BLaER1 treated with 17β-estradiol and CSF1 and Interleukin-3, amounts not matched to agents 10 nM and 100 nM (cell line): ENCODE measurements at regions not wholly inside any gene's neighbourhood (a gene's known extent, or its start where the extent isn't known, plus 50 kb on each side); places are given as distances from the start of the nearest gene placed in this dataset.

Experiments used
- H3K27ac ChIP-seq, 11 experiments: shearing (Covaris generic); formaldehyde crosslinking; 2 replicates each; pipeline ENCODE4 v1.8.1; 2022
- H3K27me3 ChIP-seq, 11 experiments: shearing (Covaris generic); formaldehyde crosslinking; 2 replicates each; pipeline ENCODE4 v1.8.1; 2022
- H3K36me3 ChIP-seq, 11 experiments: shearing (Covaris generic); formaldehyde crosslinking; 2 replicates each; pipeline ENCODE4 v1.8.1; 2022
- H3K4me1 ChIP-seq, 10 experiments: shearing (Covaris generic); formaldehyde crosslinking; 2 replicates each; pipeline ENCODE4 v1.8.1; 2022
- H3K4me2 ChIP-seq, 11 experiments: shearing (Covaris generic); formaldehyde crosslinking; 2 replicates each; pipeline ENCODE4 v1.8.1; 2022
- H3K4me3 ChIP-seq, 10 experiments: shearing (Covaris generic); formaldehyde crosslinking; 2 replicates each; pipeline ENCODE4 v1.8.1; 2022
- H3K9ac ChIP-seq, 11 experiments: shearing (Covaris generic); formaldehyde crosslinking; 2 replicates each; pipeline ENCODE4 v1.8.1; 2022
- H3K9me3 ChIP-seq, 11 experiments: shearing (Covaris generic); formaldehyde crosslinking; replicated peaks in 1 of 11; 2 replicates each; pipeline ENCODE4 v1.8.1; 2022
- H4K20me1 ChIP-seq, 11 experiments: shearing (Covaris generic); formaldehyde crosslinking; 2 replicates each; pipeline ENCODE4 v1.8.1; 2022
- Cebpa-rat ChIP-seq, 11 experiments: shearing (Covaris generic); IDR thresholded peaks; 2 replicates each; pipeline ENCODE4 v1.8.1; 2022

DNA sequence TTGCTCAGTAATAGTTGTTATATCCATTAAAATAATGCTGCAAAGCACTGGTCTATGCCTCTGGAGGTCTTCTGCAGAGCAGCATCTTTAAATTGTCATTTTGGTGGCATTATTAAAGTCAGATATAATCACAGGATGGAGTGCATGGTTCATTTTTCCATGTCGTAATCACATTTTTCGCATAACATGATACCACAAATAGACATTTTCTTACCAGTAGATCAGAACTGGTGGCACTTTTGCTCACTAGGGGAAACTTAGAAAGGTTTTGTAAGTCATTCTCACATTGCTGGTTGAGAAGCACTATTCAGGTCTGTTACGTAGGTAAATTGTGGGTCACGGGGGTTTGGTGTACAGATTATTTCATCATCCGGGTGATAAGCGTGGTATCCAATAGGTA is 484.5 kb upstream of the PRKX start:
- Histone ChIP-seq H4K20me1 (no peaks in the 10 kb centered on the region), H3K9me3 (peaks cover 0 to 5% (median 0%) of the 10 kb centered on the region in 11 experiments; a peak in 1 of 22 replicates), H3K4me1 (no peaks in the 10 kb centered on the region), H3K27me3 (no peaks in the 10 kb centered on the region), H3K27ac (no peak overlapping the region), H3K36me3 (no peaks in the 10 kb centered on the region), H3K4me2 (no peak overlapping the region), H3K9ac (no peak overlapping the region), H3K4me3 (no peak overlapping the region)
- no peak for TF ChIP-seq Cebpa-rat (IDR thresholded peaks at IDR 0.05)

DNA sequence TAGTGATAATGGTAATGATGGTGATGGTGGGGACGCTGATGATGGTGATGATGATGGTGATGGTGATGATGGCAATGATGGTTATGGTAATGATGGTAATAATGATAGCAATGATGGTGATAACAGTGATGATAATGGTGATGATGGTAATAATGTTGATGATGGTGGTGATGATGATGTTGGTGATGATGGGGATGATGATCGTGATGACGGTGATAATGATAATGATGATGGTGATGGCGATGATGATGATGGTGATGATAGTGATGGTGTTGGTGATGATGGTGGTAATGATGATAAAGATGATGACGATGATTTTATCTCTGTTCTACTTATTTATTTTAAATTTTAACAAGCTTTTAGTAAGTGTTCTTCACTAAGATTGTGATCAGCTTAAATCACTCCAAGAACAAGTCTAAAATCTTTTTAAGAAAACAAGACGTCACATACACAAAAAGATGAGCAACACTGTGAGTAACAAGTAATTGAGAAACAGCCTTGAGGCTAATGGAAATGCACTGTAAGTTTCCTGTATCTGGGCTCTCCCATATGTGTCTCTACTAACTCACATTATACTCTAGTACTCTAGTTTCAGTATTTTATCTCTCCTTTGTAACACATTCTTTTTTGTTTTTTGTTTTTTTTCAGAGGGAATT is 480.2 kb upstream of the PRKX start:
- H3K4me2 ChIP-seq, result no peak overlapping the region
- no peaks in the 10 kb centered on the region for H3K27me3 ChIP-seq
- H3K9me3 ChIP-seq, result peaks cover 0 to 5% (median 0%) of the 10 kb centered on the region in 11 experiments; a peak in 1 of 22 replicates
- no peak overlapping the region for H3K9ac ChIP-seq
- no peak overlapping the region for H3K27ac ChIP-seq
- H3K4me3 ChIP-seq, result no peak overlapping the region
- H3K36me3 ChIP-seq, result no peaks in the 10 kb centered on the region
- no peaks in the 10 kb centered on the region for H3K4me1 ChIP-seq
- TF ChIP-seq Cebpa-rat (IDR thresholded peaks at IDR 0.05), result no peak
- no peaks in the 10 kb centered on the region for H4K20me1 ChIP-seq

DNA sequence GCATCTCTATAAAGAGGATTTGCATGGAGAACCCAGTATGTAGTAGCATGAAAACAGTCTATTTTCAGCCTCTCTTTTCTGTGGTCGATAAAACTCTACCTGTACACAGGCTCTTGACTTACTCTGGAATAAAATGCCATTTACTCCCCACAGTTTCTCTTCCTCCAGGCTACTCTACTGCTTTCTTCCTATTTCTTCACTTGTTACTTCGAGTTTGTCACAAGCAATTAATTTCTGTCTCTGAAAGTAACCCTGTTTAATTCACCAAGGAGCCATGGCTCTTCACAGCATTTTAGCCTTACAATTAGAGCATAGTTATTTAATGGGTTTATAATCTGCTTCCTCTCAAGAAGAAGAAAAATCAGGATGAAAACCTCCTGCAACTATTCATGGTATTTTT is 472.9 kb upstream of the PRKX start:
- no peak overlapping the region for H3K27ac ChIP-seq
- no peaks in the 10 kb centered on the region for H3K27me3 ChIP-seq
- no peaks in the 10 kb centered on the region for H3K9me3 ChIP-seq
- H3K9ac ChIP-seq, result no peak overlapping the region
- no peak overlapping the region for H3K4me2 ChIP-seq
- H3K4me1 ChIP-seq, result no peaks in the 10 kb centered on the region
- H4K20me1 ChIP-seq, result no peaks in the 10 kb centered on the region
- H3K4me3 ChIP-seq, result no peak overlapping the region
- H3K36me3 ChIP-seq, result no peaks in the 10 kb centered on the region
- TF ChIP-seq Cebpa-rat (IDR thresholded peaks at IDR 0.05), result no peak

DNA sequence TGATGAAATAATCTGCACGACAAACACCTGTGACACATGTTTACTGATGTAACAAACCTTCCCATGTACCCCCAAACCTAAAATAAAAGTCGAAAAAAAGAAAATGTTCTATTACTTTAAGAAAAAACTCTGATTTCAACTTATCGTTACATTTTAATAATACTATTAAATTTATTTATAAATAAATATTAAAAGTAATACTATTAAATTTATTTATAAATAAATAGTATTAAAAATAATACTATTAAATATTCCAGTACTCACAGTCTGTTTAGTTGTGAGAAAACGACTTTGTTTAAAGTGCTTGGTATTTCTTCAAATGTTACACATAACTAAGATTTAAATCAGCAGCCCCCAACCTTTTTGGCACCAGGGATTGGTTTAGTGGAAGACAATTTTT is 471.6 kb upstream of the PRKX start:
- no peaks in the 10 kb centered on the region for H4K20me1 ChIP-seq
- no peak overlapping the region for H3K27ac ChIP-seq
- no peak for TF ChIP-seq Cebpa-rat (IDR thresholded peaks at IDR 0.05)
- no peak overlapping the region for H3K9ac ChIP-seq
- H3K9me3 ChIP-seq, result no peaks in the 10 kb centered on the region
- H3K27me3 ChIP-seq, result no peaks in the 10 kb centered on the region
- no peak overlapping the region for H3K4me3 ChIP-seq
- H3K4me1 ChIP-seq, result no peaks in the 10 kb centered on the region
- no peaks in the 10 kb centered on the region for H3K36me3 ChIP-seq
- H3K4me2 ChIP-seq, result no peak overlapping the region

DNA sequence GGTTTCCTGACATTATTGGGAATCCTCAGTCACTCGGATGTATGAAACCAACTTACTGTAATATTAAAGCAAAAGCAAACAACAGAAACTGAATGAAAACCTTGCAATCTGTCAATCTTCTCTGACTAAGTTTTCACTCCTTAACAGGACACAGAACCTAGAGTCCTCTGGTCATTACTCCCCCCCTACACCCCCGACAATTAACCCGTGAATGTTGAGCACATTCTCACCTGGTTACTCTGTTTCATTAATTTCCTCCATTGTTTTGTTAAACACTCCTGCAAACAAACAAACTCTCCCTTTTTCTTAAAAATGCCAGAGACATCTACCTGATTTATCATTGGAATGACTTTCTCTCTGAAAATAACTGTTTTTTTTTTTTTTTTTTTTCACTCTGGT is 469.0 kb upstream of the PRKX start:
- no peak overlapping the region for H3K9ac ChIP-seq
- H4K20me1 ChIP-seq, result no peaks in the 10 kb centered on the region
- H3K36me3 ChIP-seq, result no peaks in the 10 kb centered on the region
- no peak for TF ChIP-seq Cebpa-rat (IDR thresholded peaks at IDR 0.05)
- H3K4me2 ChIP-seq, result no peak overlapping the region
- H3K27me3 ChIP-seq, result no peaks in the 10 kb centered on the region
- H3K4me3 ChIP-seq, result no peak overlapping the region
- no peak overlapping the region for H3K27ac ChIP-seq
- no peaks in the 10 kb centered on the region for H3K9me3 ChIP-seq
- no peaks in the 10 kb centered on the region for H3K4me1 ChIP-seq

DNA sequence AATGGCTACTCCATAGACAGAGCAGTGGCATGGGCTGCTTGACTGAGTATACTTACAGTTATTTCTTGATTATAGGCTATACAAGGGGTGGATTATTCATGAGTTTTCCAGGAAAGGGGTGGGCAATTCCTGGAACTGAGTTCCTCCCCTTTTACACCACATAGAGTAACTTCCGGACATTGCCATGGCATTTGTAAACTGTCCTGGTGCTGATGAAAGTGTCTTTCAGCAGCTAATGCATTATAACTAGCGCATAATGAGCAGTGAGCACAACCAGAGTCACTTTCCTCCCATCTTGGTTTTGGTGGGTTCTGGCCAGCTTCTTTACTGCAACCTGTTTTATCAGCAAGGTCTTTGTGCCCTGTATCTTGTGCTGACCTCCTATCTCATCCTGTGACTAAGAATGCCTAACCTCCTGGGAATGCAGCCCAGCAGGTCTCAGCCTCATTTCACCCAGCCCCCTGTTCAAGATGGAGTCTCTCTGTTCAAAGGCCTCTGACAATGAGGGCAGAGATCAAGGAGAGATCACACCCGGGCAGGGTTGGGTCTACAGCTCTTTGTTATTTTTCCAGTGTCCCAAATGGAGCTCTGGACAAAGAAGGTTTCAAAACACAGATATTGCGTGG is 468.4 kb upstream of the PRKX start:
- Histone ChIP-seq H4K20me1 (no peaks in the 10 kb centered on the region), H3K27ac (no peak overlapping the region), H3K4me3 (no peak overlapping the region), H3K9ac (no peak overlapping the region), H3K36me3 (no peaks in the 10 kb centered on the region), H3K27me3 (no peaks in the 10 kb centered on the region), H3K4me1 (no peaks in the 10 kb centered on the region), H3K9me3 (no peaks in the 10 kb centered on the region), H3K4me2 (no peak overlapping the region)
- no peak for TF ChIP-seq Cebpa-rat (IDR thresholded peaks at IDR 0.05)

DNA sequence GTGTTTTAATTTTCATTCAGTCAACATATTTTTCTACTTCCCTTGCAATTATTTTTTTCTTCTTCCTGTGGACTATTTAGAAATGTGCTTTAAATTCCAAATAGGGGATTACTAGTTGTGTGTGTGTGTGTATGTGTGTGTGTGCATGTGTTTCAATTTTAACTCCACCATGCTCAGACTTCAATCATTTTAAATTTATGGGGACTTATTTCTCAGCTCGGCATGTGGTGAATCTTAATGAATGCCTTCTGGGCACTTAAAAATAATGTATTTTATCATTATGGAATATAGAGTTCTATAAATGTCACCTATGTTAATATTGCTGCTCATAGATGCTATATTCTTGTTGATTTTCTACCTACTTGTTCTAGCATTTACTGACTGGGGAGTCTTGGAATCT is 465.6 kb upstream of the PRKX start:
- H3K4me3 ChIP-seq, result no peak overlapping the region
- no peaks in the 10 kb centered on the region for H3K36me3 ChIP-seq
- no peak for TF ChIP-seq Cebpa-rat (IDR thresholded peaks at IDR 0.05)
- H3K27me3 ChIP-seq, result no peaks in the 10 kb centered on the region
- no peak overlapping the region for H3K4me2 ChIP-seq
- no peak overlapping the region for H3K9ac ChIP-seq
- no peaks in the 10 kb centered on the region for H3K4me1 ChIP-seq
- no peaks in the 10 kb centered on the region for H3K9me3 ChIP-seq
- H3K27ac ChIP-seq, result no peak overlapping the region
- H4K20me1 ChIP-seq, result no peaks in the 10 kb centered on the region

DNA sequence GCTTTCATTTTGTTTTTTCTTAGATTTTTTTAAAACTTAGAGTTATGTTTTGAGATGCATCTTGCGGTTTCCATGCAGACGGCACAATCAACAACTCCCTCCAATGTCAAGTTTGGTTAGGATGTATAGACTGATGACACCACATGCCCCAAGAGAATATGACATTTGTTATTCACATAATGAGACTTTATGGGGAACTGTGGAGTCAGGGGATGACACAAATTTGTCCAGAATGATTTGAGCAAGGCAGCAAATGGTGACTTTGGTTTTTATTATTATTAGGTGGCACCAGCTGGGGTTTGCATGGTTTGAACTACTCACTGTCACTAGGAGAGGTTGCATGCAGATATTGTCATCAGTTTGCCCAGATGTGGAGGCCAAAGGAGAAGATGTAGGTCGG is 461.8 kb upstream of the PRKX start:
- H3K4me1 ChIP-seq, result no peaks in the 10 kb centered on the region
- TF ChIP-seq Cebpa-rat (IDR thresholded peaks at IDR 0.05), result no peak
- H3K9ac ChIP-seq, result no peak overlapping the region
- no peak overlapping the region for H3K4me3 ChIP-seq
- no peaks in the 10 kb centered on the region for H4K20me1 ChIP-seq
- no peaks in the 10 kb centered on the region for H3K36me3 ChIP-seq
- no peaks in the 10 kb centered on the region for H3K27me3 ChIP-seq
- no peak overlapping the region for H3K4me2 ChIP-seq
- peaks cover 0 to 30% (median 12%) of the 10 kb centered on the region in 11 experiments; a peak in 14 of 22 replicates for H3K9me3 ChIP-seq
- H3K27ac ChIP-seq, result no peak overlapping the region

DNA sequence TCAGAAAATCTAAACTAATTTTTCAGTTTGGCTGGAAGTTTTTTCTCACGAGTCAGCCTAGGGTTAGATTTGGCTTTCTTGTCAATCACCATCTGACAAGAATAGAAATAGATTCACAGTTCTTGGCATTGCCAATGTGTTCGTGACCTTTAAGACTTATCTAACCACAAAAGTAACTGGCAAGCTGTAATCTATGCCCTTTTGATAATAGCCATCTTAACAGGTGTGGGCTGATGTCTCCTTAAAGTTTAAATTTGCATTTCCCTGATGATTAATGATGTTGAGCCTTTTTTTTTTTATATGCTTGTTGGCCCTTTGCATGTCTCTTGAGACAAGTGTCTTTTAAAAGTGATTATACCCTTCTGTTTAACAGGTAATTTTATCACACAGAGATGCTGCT is 460.3 kb upstream of the PRKX start:
- TF ChIP-seq Cebpa-rat (IDR thresholded peaks at IDR 0.05), result no peak
- Histone ChIP-seq H3K36me3 (no peaks in the 10 kb centered on the region), H4K20me1 (no peaks in the 10 kb centered on the region), H3K4me2 (no peak overlapping the region), H3K9me3 (peaks cover 0 to 31% (median 12%) of the 10 kb centered on the region in 11 experiments; a peak in 14 of 22 replicates), H3K27ac (no peak overlapping the region), H3K4me3 (no peak overlapping the region), H3K27me3 (no peaks in the 10 kb centered on the region), H3K4me1 (no peaks in the 10 kb centered on the region), H3K9ac (no peak overlapping the region)

DNA sequence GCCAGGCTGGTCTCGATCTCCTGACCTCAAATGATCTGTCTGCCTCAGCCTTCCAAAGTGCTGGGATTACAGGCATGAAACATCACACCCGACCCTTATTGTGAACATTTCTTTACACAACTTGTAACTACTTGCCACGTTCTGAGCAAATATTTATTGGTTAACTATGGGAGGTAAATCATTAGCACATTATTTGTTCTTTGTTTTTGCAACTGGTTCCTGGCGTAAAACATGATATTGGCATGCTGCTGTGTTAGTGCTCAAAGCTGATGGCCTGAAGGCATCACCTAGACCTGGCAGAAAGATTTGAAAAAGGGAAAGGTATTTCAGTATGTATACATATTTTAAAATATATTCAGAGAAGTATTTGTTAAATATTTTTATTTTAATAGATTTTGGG is 438.3 kb upstream of the PRKX start:
- no peak for TF ChIP-seq Cebpa-rat (IDR thresholded peaks at IDR 0.05)
- no peaks in the 10 kb centered on the region for H3K4me1 ChIP-seq
- H3K27ac ChIP-seq, result no peak overlapping the region
- H3K9ac ChIP-seq, result no peak overlapping the region
- peaks cover 0 to 11% (median 0%) of the 10 kb centered on the region in 11 experiments; a peak in 7 of 22 replicates for H3K9me3 ChIP-seq
- H3K27me3 ChIP-seq, result no peaks in the 10 kb centered on the region
- no peak overlapping the region for H3K4me3 ChIP-seq
- H3K36me3 ChIP-seq, result no peaks in the 10 kb centered on the region
- no peaks in the 10 kb centered on the region for H4K20me1 ChIP-seq
- H3K4me2 ChIP-seq, result no peak overlapping the region
